BJ (cell line): ENCODE measurements at regions not wholly inside any gene's neighbourhood (a gene's known extent, or its start where the extent isn't known, plus 50 kb on each side); places are given as distances from the start of the nearest gene placed in this dataset.

Source experiments
- CTCF ChIA-PET: fragments of 350-600 bp; formaldehyde crosslinking; extraction: SDS; loops from one replicate; lab custom pipeline; 2021; ENCODE audit warnings: antibody characterized with exemption, inconsistent platforms; lab: Yijun Ruan, JAX
- POLR2A ChIA-PET: fragments of 300-600 bp; sonication (Branson Sonifier 250); formaldehyde crosslinking; extraction: SDS; loops from one replicate; lab custom pipeline; 2021; ENCODE audit warnings: antibody characterized with exemption; lab: Charles Lee
- DNase-seq: peaks from one replicate; pipeline ENCODE4 v3.0.0-alpha.2; 2011; ENCODE audit warnings: low read depth
- H3K27me3 ChIP-seq: 2 replicates; pipeline ENCODE4 v1.6.0; 2011; ENCODE audit warnings: low read length; ENCODE audit not compliant: control insufficient read depth, insufficient read depth
- H3K36me3 ChIP-seq: 2 replicates; pipeline ENCODE4 v1.5.1; 2011; ENCODE audit warnings: low read length; ENCODE audit not compliant: control insufficient read depth, insufficient read depth
- H3K4me3 ChIP-seq: 2 replicates; pipeline ENCODE4 v1.5.1; 2011; ENCODE audit warnings: low read depth, mild to moderate bottlenecking, control low read depth, low read length
- TF ChIP-seq, protein P1 (sequence below): IDR thresholded peaks from 2 replicates; pipeline ENCODE4 v1.5.1; 2011; ENCODE audit warnings: low read depth, mild to moderate bottlenecking, control low read depth, inconsistent platforms, low read length, moderate library complexity; ENCODE audit not compliant: insufficient read depth

DNA sequence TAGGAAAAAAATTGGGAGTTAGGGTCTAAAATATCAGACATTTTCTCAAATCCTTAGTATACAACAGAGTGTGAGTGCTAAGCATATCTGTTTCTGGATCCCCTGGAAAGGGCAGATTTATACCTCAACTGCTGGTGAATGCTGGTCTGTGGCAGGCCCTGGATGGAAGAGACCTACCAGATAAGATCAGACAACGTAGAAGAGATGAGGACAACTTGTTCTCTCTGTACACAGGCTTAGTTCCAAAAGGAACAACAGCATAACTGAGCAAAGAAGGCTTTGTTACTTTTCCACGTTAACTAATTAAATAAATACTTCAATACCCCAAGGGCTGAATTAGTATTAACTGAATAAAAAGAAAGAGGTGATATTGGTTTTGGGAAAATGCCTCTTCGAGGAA lies 1277.3 kb downstream of the SLITRK5 start:
- ChIA-PET CTCF (no interaction called here), POLR2A (no interaction called here)
- Histone ChIP-seq H3K36me3 (no peaks in the 10 kb centered on the region), H3K27me3 (no peaks in the 10 kb centered on the region), H3K4me3 (no peak overlapping the region)
- TF ChIP-seq, protein P1, sequence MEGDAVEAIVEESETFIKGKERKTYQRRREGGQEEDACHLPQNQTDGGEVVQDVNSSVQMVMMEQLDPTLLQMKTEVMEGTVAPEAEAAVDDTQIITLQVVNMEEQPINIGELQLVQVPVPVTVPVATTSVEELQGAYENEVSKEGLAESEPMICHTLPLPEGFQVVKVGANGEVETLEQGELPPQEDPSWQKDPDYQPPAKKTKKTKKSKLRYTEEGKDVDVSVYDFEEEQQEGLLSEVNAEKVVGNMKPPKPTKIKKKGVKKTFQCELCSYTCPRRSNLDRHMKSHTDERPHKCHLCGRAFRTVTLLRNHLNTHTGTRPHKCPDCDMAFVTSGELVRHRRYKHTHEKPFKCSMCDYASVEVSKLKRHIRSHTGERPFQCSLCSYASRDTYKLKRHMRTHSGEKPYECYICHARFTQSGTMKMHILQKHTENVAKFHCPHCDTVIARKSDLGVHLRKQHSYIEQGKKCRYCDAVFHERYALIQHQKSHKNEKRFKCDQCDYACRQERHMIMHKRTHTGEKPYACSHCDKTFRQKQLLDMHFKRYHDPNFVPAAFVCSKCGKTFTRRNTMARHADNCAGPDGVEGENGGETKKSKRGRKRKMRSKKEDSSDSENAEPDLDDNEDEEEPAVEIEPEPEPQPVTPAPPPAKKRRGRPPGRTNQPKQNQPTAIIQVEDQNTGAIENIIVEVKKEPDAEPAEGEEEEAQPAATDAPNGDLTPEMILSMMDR = no peak
- DNase-seq = no peak

DNA sequence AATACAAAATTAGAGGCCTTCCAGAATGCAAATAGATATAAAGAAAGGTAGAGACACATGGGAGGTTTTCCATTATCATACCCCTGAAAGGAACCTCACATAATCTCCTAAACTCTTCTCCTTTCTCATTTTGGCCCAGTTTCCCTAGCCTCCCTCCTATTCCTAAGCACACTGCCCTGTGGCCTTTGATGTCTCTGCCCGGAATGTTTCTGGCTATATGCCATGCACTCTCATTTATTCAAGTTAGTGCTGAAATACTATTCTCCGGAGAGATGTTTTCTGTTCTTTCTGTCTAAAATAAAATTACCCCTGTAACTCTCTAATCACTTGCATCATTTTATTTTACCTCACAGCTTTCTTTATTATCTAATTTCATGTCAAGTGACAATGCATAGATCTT lies 1287.7 kb downstream of the SLITRK5 start:
- TF ChIP-seq, protein P1 = no peak
- CTCF ChIA-PET = no interaction called here
- Histone ChIP-seq H3K27me3 (no peaks in the 10 kb centered on the region), H3K4me3 (no peak overlapping the region), H3K36me3 (no peaks in the 10 kb centered on the region)
- no peak for DNase-seq
- POLR2A ChIA-PET = no interaction called here

DNA sequence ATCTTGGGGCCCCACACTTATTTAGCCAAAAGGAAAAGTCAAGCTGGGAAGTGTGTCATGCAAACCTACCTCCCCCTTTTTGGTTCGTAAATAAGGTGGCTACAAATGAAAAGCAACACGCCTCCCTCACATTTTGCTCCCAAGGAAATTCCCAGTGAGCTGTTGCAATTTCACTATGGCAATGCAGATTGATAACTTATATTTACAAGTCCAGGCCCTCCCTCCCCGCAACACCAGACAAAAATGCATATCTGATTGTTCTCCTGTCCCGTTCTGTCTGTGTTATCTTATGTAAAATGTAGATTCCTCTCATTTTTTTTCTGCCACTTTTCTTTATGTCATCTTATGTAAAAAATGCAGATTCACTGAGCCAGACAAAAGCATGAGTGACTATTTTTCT lies 1305.3 kb downstream of the SLITRK5 start:
- POLR2A ChIA-PET = no interaction called here
- CTCF ChIA-PET = no interaction called here
- H3K4me3 ChIP-seq = no peak overlapping the region
- H3K36me3 ChIP-seq = no peaks in the 10 kb centered on the region
- TF ChIP-seq, protein P1 = no peak
- no peaks in the 10 kb centered on the region for H3K27me3 ChIP-seq
- no peak for DNase-seq

DNA sequence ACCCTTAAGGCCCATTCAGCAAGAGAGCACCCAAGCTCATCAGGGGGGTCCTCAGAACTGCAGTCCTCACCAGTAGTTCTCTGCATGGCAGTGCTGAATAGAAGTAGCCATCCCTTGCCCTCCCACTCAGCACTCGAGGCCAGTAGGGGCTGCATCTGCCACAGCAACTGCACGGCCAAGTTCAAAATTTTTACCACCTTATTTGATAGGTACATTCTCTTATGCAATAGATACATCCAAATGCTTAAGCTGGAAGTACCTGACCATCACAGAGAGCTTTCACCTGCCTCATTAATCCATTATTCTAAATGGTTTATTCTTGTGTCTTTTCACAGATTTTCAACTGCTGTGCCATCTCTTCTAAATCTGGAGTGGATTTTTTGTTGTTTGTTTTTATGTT lies 1307.4 kb downstream of the SLITRK5 start:
- ChIA-PET POLR2A (no interaction called here), CTCF (no interaction called here)
- TF ChIP-seq, protein P1 = no peak
- Histone ChIP-seq H3K36me3 (no peaks in the 10 kb centered on the region), H3K4me3 (no peak overlapping the region), H3K27me3 (no peaks in the 10 kb centered on the region)
- no peak for DNase-seq

DNA sequence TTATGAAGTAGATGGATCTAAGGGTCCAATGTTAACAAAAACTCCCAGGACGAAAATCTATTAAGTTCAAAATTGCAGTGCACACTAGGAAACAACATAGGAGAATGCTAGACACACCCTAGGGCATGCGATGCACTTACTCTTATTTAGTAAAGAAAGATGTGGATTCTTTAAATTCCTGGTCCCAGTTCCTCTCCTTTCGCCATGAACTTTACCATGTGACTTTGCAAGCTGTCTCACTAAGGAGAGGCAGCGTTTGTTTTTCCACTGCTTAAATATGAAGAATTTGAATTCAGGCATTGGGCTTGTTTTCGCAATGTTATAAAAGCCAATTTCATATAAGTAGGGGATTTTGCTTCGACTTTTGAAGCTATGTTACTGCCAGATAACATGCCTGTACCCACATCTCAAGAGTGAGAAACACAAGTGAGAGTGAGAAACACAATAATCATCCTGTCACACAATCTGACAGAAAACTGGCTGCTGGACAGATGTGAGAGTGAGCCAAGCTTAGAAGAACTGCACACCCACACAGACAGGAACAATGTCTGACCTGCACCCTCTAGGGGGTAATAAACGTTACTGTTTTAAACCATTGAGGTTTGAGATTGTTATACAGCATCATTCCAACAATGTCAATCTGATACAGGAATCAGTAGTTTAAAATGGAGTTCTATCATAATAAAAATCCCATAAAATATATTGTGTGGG lies 1308.4 kb downstream of the SLITRK5 start:
- TF ChIP-seq, protein P1 = no peak
- POLR2A ChIA-PET = no interaction called here
- Histone ChIP-seq H3K4me3 (no peak overlapping the region), H3K36me3 (no peaks in the 10 kb centered on the region), H3K27me3 (no peaks in the 10 kb centered on the region)
- no peak for DNase-seq
- CTCF ChIA-PET = no interaction called here
